HG03066 (cell line): ENCODE measurements at regions not wholly inside any gene's neighbourhood (a gene's known extent, or its start where the extent isn't known, plus 50 kb on each side); places are given as distances from the start of the nearest gene placed in this dataset.
A peak's percentile ranks its signal among the peaks of the same experiment; 100 is the strongest.

Experiments used
- ATAC-seq: cut with Tn5 transposase; IDR thresholded peaks from one replicate; pipeline ENCODE4 v1.9.1; 2021; ENCODE audit warnings: low read depth; ENCODE audit not compliant: unreplicated experiment

- peak; percentile 47 for ATAC-seq
These were observed 51.3 kb upstream of the KLF6 start for GRCh38 chr10:3836222-3836820.

GRCh38 chr10:3835770-3836169 lies 50.8 kb upstream of the KLF6 start:
- no peak for ATAC-seq

- no peak for ATAC-seq
These were observed 49.9 kb upstream of the KLF6 start for GRCh38 chr10:3834947-3835346.
